ENCODE measurements at regions not wholly inside any gene's neighbourhood (a gene's known extent, or its start where the extent isn't known, plus 50 kb on each side); places are given as distances from the start of the nearest gene placed in this dataset.
A peak's percentile ranks its signal among the peaks of the same experiment; 100 is the strongest.

DNA sequence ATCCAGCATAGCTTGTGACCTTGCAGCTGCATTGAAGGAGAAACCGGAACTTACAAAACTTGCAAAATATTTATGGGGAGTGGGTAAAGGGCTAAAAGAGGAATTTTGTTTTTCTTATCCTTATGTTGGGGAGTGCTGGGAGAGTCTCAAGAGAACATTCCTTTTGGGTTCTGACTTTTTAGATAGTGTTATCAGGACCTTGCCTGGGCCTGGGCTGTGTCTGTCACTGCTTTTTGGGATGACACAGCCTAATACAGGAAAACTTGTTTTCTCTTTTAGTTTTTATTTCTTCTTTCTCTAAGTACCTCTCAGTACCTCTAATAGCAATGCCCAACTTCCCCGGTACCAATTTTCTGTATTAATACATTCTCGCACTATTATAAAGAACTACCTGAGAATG lies 850.6 kb downstream of the RPS29 start:
- no peak overlapping the region for H3K4me2 ChIP-seq
- no peak for DNase-seq (ENCODE audit: low spot score)
- no peaks in the 10 kb centered on the region for H3F3A ChIP-seq (ENCODE audit: low read depth)
- no peak overlapping the region for H3K4me3 ChIP-seq
- no peak overlapping the region for H3K9ac ChIP-seq
- H3K27ac ChIP-seq: no peak overlapping the region
- no peak overlapping the region for H2AFZ ChIP-seq (replicated peaks)
- Mint-ChIP-seq H3K9me3 (peaks cover 14% of the 10 kb centered on the region), H3K36me3 (peaks cover 2% of the 10 kb centered on the region), H3K4me3 (no peak overlapping the region), H3K27ac (no peak overlapping the region), H3K27me3 (ENCODE audit: insufficient read depth, low read depth) (no peaks in the 10 kb centered on the region), H3K4me1 (no peaks in the 10 kb centered on the region)
- no peaks in the 10 kb centered on the region for H3K79me2 ChIP-seq (ENCODE audit: low read depth)
- H3K4me1 ChIP-seq: no peaks in the 10 kb centered on the region
- H3K36me3 ChIP-seq: no peaks in the 10 kb centered on the region
- TF ChIP-seq EZH2 (IDR thresholded peaks at IDR 0.05): no peak
- TF ChIP-seq, protein P1, sequence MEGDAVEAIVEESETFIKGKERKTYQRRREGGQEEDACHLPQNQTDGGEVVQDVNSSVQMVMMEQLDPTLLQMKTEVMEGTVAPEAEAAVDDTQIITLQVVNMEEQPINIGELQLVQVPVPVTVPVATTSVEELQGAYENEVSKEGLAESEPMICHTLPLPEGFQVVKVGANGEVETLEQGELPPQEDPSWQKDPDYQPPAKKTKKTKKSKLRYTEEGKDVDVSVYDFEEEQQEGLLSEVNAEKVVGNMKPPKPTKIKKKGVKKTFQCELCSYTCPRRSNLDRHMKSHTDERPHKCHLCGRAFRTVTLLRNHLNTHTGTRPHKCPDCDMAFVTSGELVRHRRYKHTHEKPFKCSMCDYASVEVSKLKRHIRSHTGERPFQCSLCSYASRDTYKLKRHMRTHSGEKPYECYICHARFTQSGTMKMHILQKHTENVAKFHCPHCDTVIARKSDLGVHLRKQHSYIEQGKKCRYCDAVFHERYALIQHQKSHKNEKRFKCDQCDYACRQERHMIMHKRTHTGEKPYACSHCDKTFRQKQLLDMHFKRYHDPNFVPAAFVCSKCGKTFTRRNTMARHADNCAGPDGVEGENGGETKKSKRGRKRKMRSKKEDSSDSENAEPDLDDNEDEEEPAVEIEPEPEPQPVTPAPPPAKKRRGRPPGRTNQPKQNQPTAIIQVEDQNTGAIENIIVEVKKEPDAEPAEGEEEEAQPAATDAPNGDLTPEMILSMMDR (IDR thresholded peaks at IDR 0.05): no peak
- no peak for TF ChIP-seq EZH2phosphoT487 (IDR thresholded peaks at IDR 0.05)
- H4K20me1 ChIP-seq (ENCODE audit: low read depth): no peaks in the 10 kb centered on the region
- no peaks in the 10 kb centered on the region for H3K27me3 ChIP-seq
- no peaks in the 10 kb centered on the region for H3K9me3 ChIP-seq (ENCODE audit: low read depth)

DNA sequence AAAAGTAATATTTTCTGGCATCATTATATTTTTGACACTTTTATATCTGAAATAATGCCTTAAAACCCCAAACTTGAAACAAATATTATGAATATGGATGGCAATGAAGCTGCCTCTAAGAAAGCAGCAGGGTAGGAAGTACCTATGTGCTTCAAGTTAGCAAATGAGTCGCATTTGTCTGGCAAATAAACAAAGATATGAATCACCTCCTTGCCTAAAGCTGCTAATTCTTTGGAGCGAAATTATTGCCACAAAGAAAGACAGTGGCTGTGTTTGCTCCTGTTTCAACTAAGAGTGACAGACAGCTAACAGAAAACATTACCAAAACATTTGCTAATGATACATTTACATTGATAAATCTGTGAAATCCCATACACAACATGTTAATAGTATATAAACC lies 854.9 kb downstream of the RPS29 start:
- Histone ChIP-seq H3K27me3 (no peaks in the 10 kb centered on the region), H3K4me1 (peaks cover under 1% of the 10 kb centered on the region), H3K9me3 (ENCODE audit: low read depth) (no peaks in the 10 kb centered on the region), H4K20me1 (ENCODE audit: low read depth) (no peaks in the 10 kb centered on the region), H3K79me2 (ENCODE audit: low read depth) (no peaks in the 10 kb centered on the region), H2AFZ (replicated peaks) (no peak overlapping the region), H3K36me3 (no peaks in the 10 kb centered on the region), H3K9ac (no peak overlapping the region), H3K27ac (no peak overlapping the region), H3K4me2 (no peak overlapping the region), H3K4me3 (no peak overlapping the region), H3F3A (ENCODE audit: low read depth) (no peaks in the 10 kb centered on the region)
- no peak for DNase-seq (ENCODE audit: low spot score)
- TF ChIP-seq, protein P1 (IDR thresholded peaks at IDR 0.05): no peak
- TF ChIP-seq EZH2phosphoT487 (IDR thresholded peaks at IDR 0.05): no peak
- no peak for TF ChIP-seq EZH2 (IDR thresholded peaks at IDR 0.05)
- H3K36me3 Mint-ChIP-seq: peaks cover 2% of the 10 kb centered on the region
- no peak overlapping the region for H3K4me3 Mint-ChIP-seq
- H3K9me3 Mint-ChIP-seq: peaks cover 14% of the 10 kb centered on the region
- no peaks in the 10 kb centered on the region for H3K4me1 Mint-ChIP-seq
- no peaks in the 10 kb centered on the region for H3K27me3 Mint-ChIP-seq (ENCODE audit: insufficient read depth, low read depth)
- H3K27ac Mint-ChIP-seq: no peak overlapping the region

DNA sequence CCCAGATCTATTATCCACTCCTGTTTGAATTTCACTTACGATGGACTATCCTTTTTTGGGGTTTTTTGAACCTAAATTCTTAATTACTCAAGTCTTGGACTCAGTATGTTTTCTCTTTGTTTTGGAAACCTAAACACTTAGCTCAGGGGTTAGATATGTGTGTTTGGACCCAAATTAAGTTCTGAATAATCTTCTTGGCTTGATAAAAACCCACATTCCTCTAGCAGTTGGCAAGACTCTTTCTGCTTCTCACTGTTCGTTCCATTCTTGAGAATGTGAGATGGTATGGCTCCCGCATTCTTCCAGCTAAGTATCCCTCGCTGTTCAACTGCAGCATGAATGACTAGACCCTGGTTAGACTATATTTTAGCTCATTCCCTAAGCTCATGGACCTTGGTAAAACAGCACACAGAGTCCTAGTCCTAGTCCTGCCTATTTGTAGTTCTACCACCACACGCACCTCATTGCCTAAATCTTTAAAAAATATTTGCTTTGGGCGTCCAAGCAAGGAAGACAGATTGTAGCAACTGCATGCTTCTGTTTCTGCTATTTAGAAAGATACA lies 860.0 kb downstream of the RPS29 start:
- Histone ChIP-seq H3K79me2 (ENCODE audit: low read depth) (no peaks in the 10 kb centered on the region), H3K27me3 (no peaks in the 10 kb centered on the region), H3F3A (ENCODE audit: low read depth) (no peaks in the 10 kb centered on the region), H2AFZ (replicated peaks) (no peak overlapping the region), H3K36me3 (no peaks in the 10 kb centered on the region), H3K4me3 (no peak overlapping the region), H4K20me1 (ENCODE audit: low read depth) (no peaks in the 10 kb centered on the region), H3K9ac (no peak overlapping the region), H3K4me2 (peak overlapping the region; percentile 10), H3K27ac (no peak overlapping the region), H3K4me1 (peaks cover 18% of the 10 kb centered on the region), H3K9me3 (ENCODE audit: low read depth) (no peaks in the 10 kb centered on the region)
- no peaks in the 10 kb centered on the region for H3K36me3 Mint-ChIP-seq
- no peak overlapping the region for H3K27ac Mint-ChIP-seq
- no peaks in the 10 kb centered on the region for H3K27me3 Mint-ChIP-seq (ENCODE audit: insufficient read depth, low read depth)
- no peak for DNase-seq (ENCODE audit: low spot score)
- H3K9me3 Mint-ChIP-seq: no peaks in the 10 kb centered on the region
- H3K4me3 Mint-ChIP-seq: no peak overlapping the region
- TF ChIP-seq, protein P1 (IDR thresholded peaks at IDR 0.05): no peak
- no peak for TF ChIP-seq EZH2phosphoT487 (IDR thresholded peaks at IDR 0.05)
- no peak for TF ChIP-seq EZH2 (IDR thresholded peaks at IDR 0.05)
- no peaks in the 10 kb centered on the region for H3K4me1 Mint-ChIP-seq

All from neural progenitor cell (in vitro differentiated cells).